HG03025 (cell line): ENCODE measurements at regions not wholly inside any gene's neighbourhood (a gene's known extent, or its start where the extent isn't known, plus 50 kb on each side); places are given as distances from the start of the nearest gene placed in this dataset.

Experiments
- ATAC-seq: cut with Tn5 transposase; IDR thresholded peaks from one replicate; pipeline ENCODE4 v1.9.1; 2021; ENCODE audit warnings: mild to moderate bottlenecking, moderate library complexity; ENCODE audit not compliant: unreplicated experiment, low FRiP score

GRCh38 chr6:144637541-144637940 lies 352.4 kb downstream of the UTRN start:
- no peak for ATAC-seq

GRCh38 chr6:144639654-144640053 lies 354.5 kb downstream of the UTRN start:
- ATAC-seq = no peak

GRCh38 chr6:144641286-144641685 lies 356.2 kb downstream of the UTRN start:
- no peak for ATAC-seq

- no peak for ATAC-seq
Measured at GRCh38 chr6:144644776-144645175, 359.6 kb downstream of the UTRN start.

- ATAC-seq = no peak
Measured at GRCh38 chr6:144646093-144647056, 361.2 kb downstream of the UTRN start.

- ATAC-seq = no peak
Measured at GRCh38 chr6:144647406-144647964, 362.4 kb downstream of the UTRN start.

GRCh38 chr6:144647971-144648651 lies 363.0 kb downstream of the UTRN start:
- ATAC-seq = no peak

- no peak for ATAC-seq
Measured at GRCh38 chr6:144649085-144649484, 363.9 kb downstream of the UTRN start.

- ATAC-seq = no peak
Measured at GRCh38 chr6:144651234-144651633, 366.1 kb downstream of the UTRN start.

GRCh38 chr6:144652292-144652891 lies 367.3 kb downstream of the UTRN start:
- no peak for ATAC-seq

- ATAC-seq = peak; percentile 94
Measured at GRCh38 chr6:144653885-144654505, 368.9 kb downstream of the UTRN start.

- ATAC-seq = peak; percentile 6
Measured at GRCh38 chr6:144654506-144654905, 369.4 kb downstream of the UTRN start.

GRCh38 chr6:144655376-144655775 lies 370.2 kb downstream of the UTRN start:
- no peak for ATAC-seq

- no peak for ATAC-seq
Measured at GRCh38 chr6:144657691-144658090, 372.6 kb downstream of the UTRN start.

- ATAC-seq = no peak
Measured at GRCh38 chr6:144659202-144660182, 374.4 kb downstream of the UTRN start.

GRCh38 chr6:144660561-144661115 lies 375.5 kb downstream of the UTRN start:
- ATAC-seq = no peak

- no peak for ATAC-seq
Measured at GRCh38 chr6:144661116-144661806, 376.1 kb downstream of the UTRN start.

GRCh38 chr6:144662812-144663365 lies 377.8 kb downstream of the UTRN start:
- ATAC-seq = no peak
